K562 (cell line): ENCODE measurements at regions not wholly inside any gene's neighbourhood (a gene's known extent, or its start where the extent isn't known, plus 50 kb on each side); places are given as distances from the start of the nearest gene placed in this dataset.

Source experiments
- ATF3 ChIP-seq, 2 experiments: fragments of 450-650 bp in 1 of 2; sonication (generic) in 1 of 2; formaldehyde crosslinking in 1 of 2; IDR thresholded peaks in 1 of 2; conservative IDR thresholded peaks in 1 of 2; 2 replicates each; pipeline versions ENCODE4 v1.6.1 to v1.8.1; 2016 to 2023; ENCODE audit warnings: mild to moderate bottlenecking in 2 of 2, moderate library complexity in 2 of 2, inconsistent platforms in 1 of 2, missing genetic modification reagents in 1 of 2
- COPS2 ChIP-seq: fragments of 450-650 bp; conservative IDR thresholded peaks from 2 replicates; pipeline ENCODE4 v1.6.1; 2016; ENCODE audit warnings: mild to moderate bottlenecking, moderate library complexity
- CTCF ChIP-seq, 3 experiments: IDR thresholded peaks in 2 of 3; conservative IDR thresholded peaks in 1 of 3; 2 replicates each; pipeline ENCODE4 v1.5.1; 2011 to 2012; ENCODE audit warnings: low read length in 3 of 3, mild to moderate bottlenecking in 3 of 3, control low read depth in 2 of 3, improper control_type of control experiment in 1 of 3, inconsistent platforms in 1 of 3, low read depth in 1 of 3, mixed read lengths in 1 of 3, moderate library complexity in 1 of 3; ENCODE audit not compliant: insufficient read depth in 2 of 3
- ELK1 ChIP-seq: sonication (generic); formaldehyde crosslinking; IDR thresholded peaks from 2 replicates; pipeline ENCODE4 v1.8.1; 2022; ENCODE audit warnings: missing genetic modification reagents
- NCOA6 ChIP-seq: fragments of 450-650 bp; IDR thresholded peaks from 2 replicates; pipeline ENCODE4 v1.6.1; 2017; ENCODE audit warnings: mild to moderate bottlenecking
- NRF1 ChIP-seq, 2 experiments: fragments of 450-650 bp; IDR thresholded peaks in 1 of 2; conservative IDR thresholded peaks in 1 of 2; 2 replicates each; pipeline ENCODE4 v1.6.1; 2014; ENCODE audit warnings: mild to moderate bottlenecking in 2 of 2
- REST ChIP-seq, 2 experiments: fragments of 450-650 bp; formaldehyde crosslinking in 1 of 2; IDR thresholded peaks; 2 replicates each; pipeline versions ENCODE4 v1.4.0 to v1.6.1; 2014 to 2020; ENCODE audit warnings: mild to moderate bottlenecking in 2 of 2, borderline replicate concordance in 1 of 2, low read depth in 1 of 2
- TBP ChIP-seq: optimal IDR thresholded peaks from 2 replicates; pipeline ENCODE3; 2011; ENCODE audit warnings: low read depth, low read length, improper control_type of control experiment
- TCF7L2 ChIP-seq: fragments of 150-350 bp; IDR thresholded peaks from 2 replicates; pipeline ENCODE4 v1.6.1; 2016; ENCODE audit warnings: low read depth, mild to moderate bottlenecking, low read length, moderate library complexity
- ZNF407 ChIP-seq: fragments of 450-650 bp; IDR thresholded peaks from 2 replicates; pipeline ENCODE4 v1.6.1; 2016; ENCODE audit warnings: low read depth

GRCh38 chr4:54971474-54971950 is 153.9 kb downstream of the KDR start:
- TF ChIP-seq ELK1 (CRISPR knock-in tag) (no peak), ZNF407 (no peak), TBP (no peak), COPS2 (no peak), CTCF (IDR thresholded peaks at IDR 0.05 in 2 of 3, conservative IDR thresholded peaks at IDR 0.05 in 1 of 3; ENCODE audit: insufficient read depth in 2 of 3, low read depth in 1 of 3, low read length in 3 of 3) (peak; percentile 67 to 80 (median 72)), ATF3 (IDR thresholded peaks at IDR 0.05) (no peak), ATF3 (CRISPR knock-in tag; conservative IDR thresholded peaks at IDR 0.05) (no peak), REST (IDR thresholded peaks at IDR 0.05; ENCODE audit: borderline replicate concordance) (peak; percentile 55; the same call in 1 of the 2 replicates), REST (CRISPR knock-in tag; IDR thresholded peaks at IDR 0.05; ENCODE audit: low read depth) (no peak), NRF1 (conservative IDR thresholded peaks at IDR 0.05 in 1 of 2, IDR thresholded peaks at IDR 0.05 in 1 of 2) (no peak), NCOA6 (no peak), TCF7L2 (no peak)
